Inflammatory macrophage treated with lipopolysaccharide for 4 hours (primary cell): ENCODE measurements at regions not wholly inside any gene's neighbourhood (a gene's known extent, or its start where the extent isn't known, plus 50 kb on each side); places are given as distances from the start of the nearest gene placed in this dataset.

Experiments
- DNase-seq: peaks from one replicate; pipeline ENCODE4 v3.0.0-alpha.2; 2020

DNA sequence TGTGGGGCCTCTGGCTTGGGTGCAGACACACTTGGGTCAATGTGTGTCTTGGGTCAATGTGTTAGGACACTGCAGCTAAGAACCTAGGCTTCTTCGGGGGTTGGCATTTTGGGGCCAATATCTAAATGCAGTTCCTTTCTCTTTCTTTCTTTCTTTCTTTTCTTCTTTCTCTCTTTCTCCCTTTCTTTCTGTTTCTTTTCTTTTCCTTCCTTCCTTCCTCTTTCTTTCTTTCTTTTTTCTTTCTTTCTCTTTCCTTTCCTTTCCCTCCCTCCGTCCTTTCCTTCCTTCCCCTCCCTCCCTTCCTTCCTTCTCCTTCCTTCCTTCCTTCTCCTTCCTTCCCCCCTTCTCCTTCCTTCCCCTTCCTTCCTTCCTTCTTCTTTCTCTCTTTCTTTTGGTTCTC lies 57.7 kb upstream of the OSR1 start:
- DNase-seq: no peak

DNA sequence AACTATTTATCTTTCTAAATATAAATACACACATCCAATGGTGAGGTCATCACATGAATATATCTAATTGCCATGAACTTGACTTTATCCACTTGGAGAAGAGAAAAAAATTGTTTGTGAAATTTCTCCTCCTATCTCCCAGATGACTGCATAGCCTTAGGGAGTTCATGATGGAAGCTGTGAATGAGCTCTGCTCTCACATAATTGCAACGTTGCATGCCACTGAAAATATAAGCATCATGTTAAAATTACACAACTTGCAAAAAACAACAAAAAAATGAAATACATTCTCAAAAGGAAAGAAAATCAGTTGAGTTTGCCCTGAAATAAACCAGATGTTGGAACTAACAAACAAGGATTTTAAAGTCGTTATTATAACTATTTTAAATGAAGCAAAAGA lies 50.6 kb upstream of the OSR1 start:
- no peak for DNase-seq

DNA sequence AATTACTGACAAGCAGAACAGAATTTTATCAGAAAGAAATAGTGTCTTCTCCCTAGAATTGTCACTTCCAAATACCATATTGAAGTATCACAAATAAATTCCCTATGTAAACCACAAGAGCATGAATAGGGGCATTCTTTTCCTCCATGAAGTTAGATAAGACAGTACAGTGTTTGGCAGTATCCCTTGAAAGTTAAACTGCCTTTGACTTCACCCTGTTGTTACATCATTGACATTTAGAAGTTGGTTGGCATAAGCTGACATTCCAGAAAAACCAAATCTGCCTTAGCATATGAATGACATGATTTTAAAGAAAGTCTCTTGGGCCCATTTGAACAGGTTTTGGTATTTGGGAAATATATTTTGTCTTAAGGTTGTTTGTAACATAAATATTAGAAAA lies 50.2 kb upstream of the OSR1 start:
- DNase-seq: no peak
